IMR-90 (cell line): ENCODE measurements at regions not wholly inside any gene's neighbourhood (a gene's known extent, or its start where the extent isn't known, plus 50 kb on each side); places are given as distances from the start of the nearest gene placed in this dataset.

Experiments used
- ATAC-seq: fragments of 200-7000 bp; cut with Tn5 transposase; 2 replicates; pipeline ENCODE4 v1.9.1; 2020; ENCODE audit warnings: low read depth, mild to moderate bottlenecking, moderate library complexity
- BruUV-seq: library from RNA; stranded (reverse); fragments of 400-500 nt; replicated peaks from 2 replicates; lab custom pipeline; 2021; lab: Mats Ljungman, UMichigan
- CTCF ChIA-PET: fragments of 300-600 bp; formaldehyde crosslinking; extraction: SDS; loops from one replicate; lab custom pipeline; 2021; ENCODE audit warnings: antibody characterized with exemption; lab: Yijun Ruan, JAX
- POLR2A ChIA-PET: fragments of 300-600 bp; sonication (Branson Sonifier 250); formaldehyde crosslinking; loops from one replicate; lab custom pipeline; 2022; ENCODE audit warnings: antibody characterized with exemption; ENCODE audit not compliant: unreplicated experiment; lab: Charles Lee
- DNase-seq: peaks from one replicate; pipeline ENCODE4 v3.0.0; 2013
- H2AFZ ChIP-seq: replicated peaks from 2 replicates; pipeline ENCODE3; 2013; ENCODE audit warnings: low read length, mild to moderate bottlenecking; ENCODE audit not compliant: poor library complexity
- H2AK5ac ChIP-seq: 2 replicates; pipeline ENCODE4 v1.6.1; 2013; ENCODE audit warnings: low read depth, low read length, inconsistent platforms
- H2AK9ac ChIP-seq: replicated peaks from 2 replicates; pipeline ENCODE3; 2013; ENCODE audit warnings: mild to moderate bottlenecking, low read depth, low read length, moderate library complexity; ENCODE audit not compliant: poor library complexity
- H2BK120ac ChIP-seq: 2 replicates; pipeline ENCODE4 v1.6.1; 2013; ENCODE audit warnings: low read depth, low read length, inconsistent platforms
- H2BK15ac ChIP-seq: 3 replicates; pipeline ENCODE4 v1.6.1; 2013; ENCODE audit warnings: low read depth, low read length, inconsistent platforms
- H2BK20ac ChIP-seq: 2 replicates; pipeline ENCODE4 v1.6.1; 2013; ENCODE audit warnings: low read depth, mild to moderate bottlenecking, inconsistent platforms, low read length, moderate library complexity
- H2BK5ac ChIP-seq: 2 replicates; pipeline ENCODE4 v1.6.1; 2013; ENCODE audit warnings: mild to moderate bottlenecking, low read depth, low read length, inconsistent platforms; ENCODE audit not compliant: poor library complexity, severe bottlenecking
- H3K14ac ChIP-seq: replicated peaks from 2 replicates; pipeline ENCODE4 v1.6.1; 2013; ENCODE audit warnings: low read depth, low read length, inconsistent platforms
- H3K18ac ChIP-seq: 2 replicates; pipeline ENCODE4 v1.6.1; 2013; ENCODE audit warnings: low read depth, low read length, control low read depth
- H3K23ac ChIP-seq: 2 replicates; pipeline ENCODE4 v1.6.1; 2013; ENCODE audit warnings: low read depth, low read length, inconsistent platforms
- H3K27ac ChIP-seq: 2 replicates; pipeline ENCODE4 v1.5.1; 2013; ENCODE audit warnings: mild to moderate bottlenecking, control low read depth, low read length; ENCODE audit not compliant: insufficient read depth
- H3K27me3 ChIP-seq: 2 replicates; pipeline ENCODE4 v1.6.1; 2013; ENCODE audit warnings: low read length; ENCODE audit not compliant: control insufficient read depth, insufficient read depth
- H3K36me3 ChIP-seq: 2 replicates; pipeline ENCODE4 v1.6.1; 2013; ENCODE audit warnings: low read length, mixed read lengths; ENCODE audit not compliant: control insufficient read depth, insufficient read depth
- H3K4ac ChIP-seq: 2 replicates; pipeline ENCODE4 v1.6.1; 2013; ENCODE audit warnings: low read depth, low read length, inconsistent platforms
- H3K4me1 ChIP-seq: 2 replicates; pipeline ENCODE4 v1.6.1; 2013; ENCODE audit warnings: low read length, mixed read lengths; ENCODE audit not compliant: control insufficient read depth, insufficient read depth
- H3K4me2 ChIP-seq: 2 replicates; pipeline ENCODE4 v1.6.1; 2013; ENCODE audit warnings: low read depth, mild to moderate bottlenecking, control low read depth, low read length, moderate library complexity
- H3K4me3 ChIP-seq: 2 replicates; pipeline ENCODE4 v1.5.1; 2013; ENCODE audit warnings: low read depth, mild to moderate bottlenecking, control low read depth, low read length, moderate library complexity; ENCODE audit not compliant: insufficient read depth
- H3K56ac ChIP-seq: 2 replicates; pipeline ENCODE4 v1.6.1; 2013; ENCODE audit warnings: low read length, inconsistent platforms; ENCODE audit not compliant: insufficient read depth; ENCODE audit errors: extremely low read depth
- H3K79me1 ChIP-seq, 2 experiments: 2 replicates each; pipeline ENCODE4 v1.6.1; 2013; ENCODE audit warnings: low read length in 2 of 2, inconsistent platforms in 1 of 2, low read depth in 1 of 2
- H3K9ac ChIP-seq: 2 replicates; pipeline ENCODE4 v1.6.1; 2013; ENCODE audit warnings: low read depth, low read length, control low read depth
- H3K9me1 ChIP-seq: 2 replicates; pipeline ENCODE4 v1.6.1; 2013; ENCODE audit warnings: low read length, inconsistent platforms; ENCODE audit not compliant: insufficient read depth
- H3K9me3 ChIP-seq: 2 replicates; pipeline ENCODE4 v1.6.1; 2013; ENCODE audit warnings: low read length; ENCODE audit not compliant: control insufficient read depth, insufficient read depth
- H4K20me1 ChIP-seq: 2 replicates; pipeline ENCODE4 v1.6.1; 2013; ENCODE audit warnings: low read length, inconsistent platforms; ENCODE audit not compliant: insufficient read depth
- H4K5ac ChIP-seq: 2 replicates; pipeline ENCODE4 v1.6.1; 2013; ENCODE audit warnings: mild to moderate bottlenecking, low read depth, low read length, control low read depth
- H4K8ac ChIP-seq, 2 experiments: 2 replicates each; pipeline ENCODE4 v1.6.1; 2013; ENCODE audit warnings: low read depth in 2 of 2, low read length in 2 of 2, control low read depth in 1 of 2, inconsistent platforms in 1 of 2
- H4K91ac ChIP-seq: 2 replicates; pipeline ENCODE4 v1.6.1; 2013; ENCODE audit warnings: low read depth, low read length, inconsistent platforms; ENCODE audit not compliant: insufficient read depth
- FOS ChIP-seq: fragments of 150-350 bp; IDR thresholded peaks from 2 replicates; pipeline ENCODE4 v1.6.1; 2016; ENCODE audit warnings: low read depth, low read length
- MAFK ChIP-seq: IDR thresholded peaks from 2 replicates; pipeline ENCODE4 v1.6.1; 2012; ENCODE audit warnings: low read depth, low read length, improper control_type of control experiment
- POLR2A ChIP-seq: IDR thresholded peaks from 2 replicates; pipeline ENCODE4 v1.6.1; 2012; ENCODE audit warnings: mild to moderate bottlenecking, low read depth, low read length
- RAD21 ChIP-seq: IDR thresholded peaks from 2 replicates; pipeline ENCODE4 v1.6.1; 2012; ENCODE audit warnings: low read length, improper control_type of control experiment
- RFX5 ChIP-seq: IDR thresholded peaks from 2 replicates; pipeline ENCODE4 v1.8.0; 2012; ENCODE audit warnings: low read depth, mild to moderate bottlenecking, low read length, moderate library complexity
- USF2 ChIP-seq: fragments of 150-350 bp; IDR thresholded peaks from 2 replicates; pipeline ENCODE4 v1.6.1; 2017; ENCODE audit warnings: mild to moderate bottlenecking, antibody characterized with exemption, low read length, low read depth
- WGBS, 2 experiments: methylation state at CpG; one replicate each; pipeline versions ENCODE4 v1.1.5 to v1.1.7; 2013; ENCODE audit warnings: missing lambda C conversion rate in 2 of 2; ENCODE audit not compliant: insufficient read length in 1 of 2; ENCODE audit errors: extremely low coverage in 2 of 2; 5-methylcytosine and 5-hydroxymethylcytosine counted together
- dilution Hi-C: fragments of 300-500 bp; cut with HindIII; formaldehyde crosslinking; loops from one replicate; pipeline ENCODE4 v1.14.3; 2018; ENCODE audit warnings: low sequenced_read_pairs; ENCODE audit not compliant: unreplicated experiment
- in situ Hi-C: fragments of 300-500 bp; cut with MboI; formaldehyde crosslinking; loops from 3 replicates; pipeline ENCODE4 v1.14.3; 2019; ENCODE audit warnings: low sequenced_read_pairs, inconsistent platforms, mixed read lengths
- intact Hi-C: fragments of 100-400 bp; cut with micrococcal nuclease; formaldehyde crosslinking; loops from 2 replicates; pipeline ENCODE4 v1.10.0; 2022

- peak overlapping the region; percentile 34; the same call in 1 of the 2 replicates for H3K14ac ChIP-seq
- intact Hi-C loops = no loop called here
- H3K4me2 ChIP-seq = no peak overlapping the region
- no peaks in the 10 kb centered on the region for H3K27me3 ChIP-seq
- no peak overlapping the region for H2BK15ac ChIP-seq
- no peak overlapping the region for H4K5ac ChIP-seq
- H2AK9ac ChIP-seq = no peak overlapping the region
- peaks cover 0 to 4% of the 10 kb centered on the region in 2 experiments; a peak in 1 of 4 replicates for H3K79me1 ChIP-seq
- DNase-seq (peak; percentile 82), ATAC-seq (peak; percentile 87)
- no peak overlapping the region for H2AFZ ChIP-seq
- H2AK5ac ChIP-seq = no peak overlapping the region
- H3K4ac ChIP-seq = no peak overlapping the region
- H4K91ac ChIP-seq = no peak overlapping the region
- no peak overlapping the region; a peak in 1 of 4 replicates for H4K8ac ChIP-seq
- dilution Hi-C loops = no loop called here
- H3K4me1 ChIP-seq = 0 out of 2 replicates have a peak, but pooled peaks cover 1% of the 10 kb centered on the region
- TF ChIP-seq RAD21 (no peak), POLR2A (no peak), RFX5 (no peak), FOS (peak; percentile 15; the same call in 1 of the 2 replicates), MAFK (peak; percentile 45; the same call in 1 of the 2 replicates), USF2 (no peak)
- no peak overlapping the region for H3K27ac ChIP-seq
- 0 out of 2 replicates have a peak overlapping the region, but pooled peaks have one; percentile 2 for H2BK20ac ChIP-seq
- POLR2A ChIA-PET = no interaction called here
- in situ Hi-C loops = no loop called here
- no peak overlapping the region for H2BK120ac ChIP-seq
- 0 out of 2 replicates have a peak, but pooled peaks cover 5% of the 10 kb centered on the region for H4K20me1 ChIP-seq
- H2BK5ac ChIP-seq = no peak overlapping the region
- no TSS peak for BruUV-seq
- peak overlapping the region; percentile 38; the same call in 1 of the 2 replicates for H3K23ac ChIP-seq
- H3K36me3 ChIP-seq = peaks cover 15% of the 10 kb centered on the region
- no peaks in the 10 kb centered on the region for H3K9me3 ChIP-seq
- no peak overlapping the region for H3K4me3 ChIP-seq
- H3K56ac ChIP-seq = no peak overlapping the region
- no peak overlapping the region for H3K18ac ChIP-seq
- peaks cover 9% of the 10 kb centered on the region for H3K9me1 ChIP-seq
- WGBS, 2 experiments = no CpG with 5 or more reads among the region's 4 CpGs
- CTCF ChIA-PET = interaction anchor here (0.8 to 1.0 kb wide), 2 partner anchors 9 to 203 kb away, joined by 3 to 4 read pairs; no protein-coding TSS in a partner anchor
- no peak overlapping the region for H3K9ac ChIP-seq
Observed at GRCh38 chr12:123034865-123035264, 54.4 kb downstream of the ARL6IP4 start.
